ENCODE measurements at regions not wholly inside any gene's neighbourhood (a gene's known extent, or its start where the extent isn't known, plus 50 kb on each side); places are given as distances from the start of the nearest gene placed in this dataset.
A peak's percentile ranks its signal among the peaks of the same experiment; 100 is the strongest.

GRCh38 chr12:75714462-75715322 lies 203.3 kb upstream of the KRR1 start:
- no peaks in the 10 kb centered on the region for H3K36me3 ChIP-seq

GRCh38 chr12:75713434-75713833 lies 202.0 kb upstream of the KRR1 start:
- Histone ChIP-seq H3K36me3 (no peaks in the 10 kb centered on the region), H3K9me3 (ENCODE audit: low read depth) (no peaks in the 10 kb centered on the region), H3K4me1 (ENCODE audit: low read depth) (peaks cover 25% of the 10 kb centered on the region), H3K27ac (no peak overlapping the region), H3K4me3 (no peak overlapping the region), H3K27me3 (no peaks in the 10 kb centered on the region)
- no peak for DNase-seq (ENCODE audit: low read depth in 1 of 2, low spot score in 1 of 2)
- no peak for TF ChIP-seq CTCF (IDR thresholded peaks at IDR 0.05; ENCODE audit: low read depth, low read length)

More at GRCh38 chr12:75714462-75715322, 203.3 kb upstream of the KRR1 start:
- Histone ChIP-seq H3K4me3 (no peak overlapping the region), H3K4me1 (ENCODE audit: low read depth) (peaks cover 20% of the 10 kb centered on the region), H3K27ac (no peak overlapping the region), H3K27me3 (no peaks in the 10 kb centered on the region), H3K9me3 (ENCODE audit: low read depth) (no peaks in the 10 kb centered on the region)
- no peak for DNase-seq (ENCODE audit: low read depth in 1 of 2, low spot score in 1 of 2)
- TF ChIP-seq CTCF (IDR thresholded peaks at IDR 0.05; ENCODE audit: low read depth, low read length), result no peak

- H3K36me3 ChIP-seq, result no peaks in the 10 kb centered on the region
- peaks cover 25% of the 10 kb centered on the region for H3K4me1 ChIP-seq (ENCODE audit: low read depth)
- H3K27me3 ChIP-seq, result no peaks in the 10 kb centered on the region
- H3K27ac ChIP-seq, result no peak overlapping the region
- no peak overlapping the region for H3K4me3 ChIP-seq
- no peaks in the 10 kb centered on the region for H3K9me3 ChIP-seq (ENCODE audit: low read depth)
- no peak for DNase-seq (ENCODE audit: low read depth in 1 of 2, low spot score in 1 of 2)
- TF ChIP-seq CTCF (IDR thresholded peaks at IDR 0.05; ENCODE audit: low read depth, low read length), result no peak
Observed at GRCh38 chr12:75712223-75712622, 200.8 kb upstream of the KRR1 start.

GRCh38 chr12:75711271-75711670 lies 199.9 kb upstream of the KRR1 start:
- TF ChIP-seq CTCF (IDR thresholded peaks at IDR 0.05; ENCODE audit: low read depth, low read length), result no peak
- Histone ChIP-seq H3K27ac (peak overlapping the region; percentile 5), H3K4me3 (no peak overlapping the region), H3K9me3 (ENCODE audit: low read depth) (no peaks in the 10 kb centered on the region), H3K4me1 (ENCODE audit: low read depth) (peaks cover 33% of the 10 kb centered on the region), H3K36me3 (no peaks in the 10 kb centered on the region), H3K27me3 (no peaks in the 10 kb centered on the region)
- no peak for DNase-seq (ENCODE audit: low read depth in 1 of 2, low spot score in 1 of 2)

- H3K27me3 ChIP-seq, result no peaks in the 10 kb centered on the region
- no peak overlapping the region for H3K27ac ChIP-seq
- DNase-seq (ENCODE audit: low read depth in 1 of 2, low spot score in 1 of 2), result no peak
- H3K4me1 ChIP-seq (ENCODE audit: low read depth), result peaks cover 41% of the 10 kb centered on the region
- no peaks in the 10 kb centered on the region for H3K9me3 ChIP-seq (ENCODE audit: low read depth)
- H3K36me3 ChIP-seq, result no peaks in the 10 kb centered on the region
- H3K4me3 ChIP-seq, result no peak overlapping the region
- TF ChIP-seq CTCF (IDR thresholded peaks at IDR 0.05; ENCODE audit: low read depth, low read length), result no peak
Observed at GRCh38 chr12:75710361-75711069, 199.1 kb upstream of the KRR1 start.
